AG09309 (cell line): ENCODE measurements at regions not wholly inside any gene's neighbourhood (a gene's known extent, or its start where the extent isn't known, plus 50 kb on each side); places are given as distances from the start of the nearest gene placed in this dataset.

Experiments used
- DNase-seq: peaks from one replicate; pipeline ENCODE4 v3.0.0-alpha.2; 2010; ENCODE audit warnings: low read depth
- H3K4me3 ChIP-seq: 2 replicates; pipeline ENCODE4 v1.5.1; 2011; ENCODE audit warnings: mild to moderate bottlenecking, low read depth, low read length, moderate library complexity; ENCODE audit not compliant: control insufficient read depth
- CTCF ChIP-seq: IDR thresholded peaks from 2 replicates; pipeline ENCODE4 v1.5.1; 2011; ENCODE audit warnings: mild to moderate bottlenecking, low read depth, low read length, inconsistent platforms; ENCODE audit not compliant: insufficient read depth, control insufficient read depth; ENCODE audit errors: missing control alignments

GRCh38 chr16:56075732-56076388, 115.4 kb upstream of the GNAO1 start:
- no peak overlapping the region for H3K4me3 ChIP-seq
- TF ChIP-seq CTCF = no peak
- DNase-seq = no peak

- no peak for TF ChIP-seq CTCF
- DNase-seq = no peak
- H3K4me3 ChIP-seq = no peak overlapping the region
Observed at GRCh38 chr16:56073508-56073907, 117.8 kb upstream of the GNAO1 start.

- no peak for DNase-seq
- H3K4me3 ChIP-seq = no peak overlapping the region
- no peak for TF ChIP-seq CTCF
Observed at GRCh38 chr16:56072096-56072495, 119.2 kb upstream of the GNAO1 start.

GRCh38 chr16:56068816-56069215, 122.5 kb upstream of the GNAO1 start:
- H3K4me3 ChIP-seq = no peak overlapping the region
- no peak for DNase-seq
- TF ChIP-seq CTCF = no peak

- DNase-seq = no peak
- no peak overlapping the region for H3K4me3 ChIP-seq
- no peak for TF ChIP-seq CTCF
Observed at GRCh38 chr16:56068314-56068713, 123.0 kb upstream of the GNAO1 start.

GRCh38 chr16:56067406-56067805, 123.9 kb upstream of the GNAO1 start:
- no peak for DNase-seq
- TF ChIP-seq CTCF = no peak
- H3K4me3 ChIP-seq = no peak overlapping the region
